AG09319 (cell line): ENCODE measurements at regions not wholly inside any gene's neighbourhood (a gene's known extent, or its start where the extent isn't known, plus 50 kb on each side); places are given as distances from the start of the nearest gene placed in this dataset.

Experiments used
- DNase-seq: peaks from one replicate; pipeline ENCODE4 v3.0.0-alpha.2; 2010; ENCODE audit warnings: low read depth; ENCODE audit errors: extremely low read depth
- CTCF ChIP-seq: IDR thresholded peaks from 2 replicates; pipeline ENCODE4 v1.5.1; 2011; ENCODE audit warnings: low read depth, mild to moderate bottlenecking, inconsistent platforms, low read length, moderate library complexity

GRCh38 chr13:43979492-43979891 lies 99.8 kb downstream of the LACC1 start:
- TF ChIP-seq CTCF: no peak
- no peak for DNase-seq

- no peak for DNase-seq
- no peak for TF ChIP-seq CTCF
Observed at GRCh38 chr13:43980587-43980986, 100.9 kb downstream of the LACC1 start.

- no peak for TF ChIP-seq CTCF
- DNase-seq: no peak
Observed at GRCh38 chr13:43981091-43981490, 101.4 kb downstream of the LACC1 start.

- TF ChIP-seq CTCF: no peak
- no peak for DNase-seq
Observed at GRCh38 chr13:43981512-43982301, 102.0 kb downstream of the LACC1 start.

- no peak for TF ChIP-seq CTCF
- no peak for DNase-seq
Observed at GRCh38 chr13:43983373-43983772, 103.7 kb downstream of the LACC1 start.

- DNase-seq: no peak
- TF ChIP-seq CTCF: no peak
Observed at GRCh38 chr13:43984292-43984691, 104.6 kb downstream of the LACC1 start.

- DNase-seq: no peak
- TF ChIP-seq CTCF: no peak
Observed at GRCh38 chr13:43985422-43986072, 105.8 kb downstream of the LACC1 start.
